Upper lobe of right lung (tissue), 1 donor: ENCODE measurements at regions not wholly inside any gene's neighbourhood (a gene's known extent, or its start where the extent isn't known, plus 50 kb on each side); places are given as distances from the start of the nearest gene placed in this dataset.
"Not testable (repeated sequence)": the region's sequence is repeated elsewhere in the genome, so short reads cannot be mapped to it uniquely, and the experiment has no call there.

Source experiments
- ATAC-seq: fragments of 200-7000 bp; cut with Tn5 transposase; one replicate; pipeline ENCODE4 v1.9.1; 2020; ENCODE audit warnings: mild to moderate bottlenecking, moderate library complexity
- DNase-seq: peaks from one replicate; pipeline ENCODE4 v3.0.0-alpha.2; 2020
- H3K27ac ChIP-seq: fragments of 200-600 bp; one replicate; pipeline ENCODE4 v1.8.0; 2022
- H3K27me3 ChIP-seq: fragments of 200-600 bp; one replicate; pipeline ENCODE4 v1.8.0; 2022; ENCODE audit warnings: mild to moderate bottlenecking
- H3K36me3 ChIP-seq: fragments of 200-600 bp; one replicate; pipeline ENCODE4 v1.8.0; 2022
- H3K4me1 ChIP-seq: fragments of 200-600 bp; one replicate; pipeline ENCODE4 v1.8.0; 2022
- H3K4me3 ChIP-seq: fragments of 200-600 bp; one replicate; pipeline ENCODE4 v1.8.0; 2022; ENCODE audit warnings: mild to moderate bottlenecking
- H3K9me3 ChIP-seq: fragments of 200-600 bp; one replicate; pipeline ENCODE4 v1.8.0; 2022
- intact Hi-C: fragments of 100-400 bp; cut with DNase I; formaldehyde crosslinking; loops from one replicate; pipeline ENCODE4 v1.11.0; 2022
- TF ChIP-seq, protein P1 (sequence below): fragments of 200-600 bp; IDR thresholded peaks from one replicate; pipeline ENCODE4 v1.8.0; 2022; ENCODE audit warnings: antibody characterized with exemption
- donor health status: DM: no; HTN: yes; CAD: no; lungs with severe emphysema.

DNA sequence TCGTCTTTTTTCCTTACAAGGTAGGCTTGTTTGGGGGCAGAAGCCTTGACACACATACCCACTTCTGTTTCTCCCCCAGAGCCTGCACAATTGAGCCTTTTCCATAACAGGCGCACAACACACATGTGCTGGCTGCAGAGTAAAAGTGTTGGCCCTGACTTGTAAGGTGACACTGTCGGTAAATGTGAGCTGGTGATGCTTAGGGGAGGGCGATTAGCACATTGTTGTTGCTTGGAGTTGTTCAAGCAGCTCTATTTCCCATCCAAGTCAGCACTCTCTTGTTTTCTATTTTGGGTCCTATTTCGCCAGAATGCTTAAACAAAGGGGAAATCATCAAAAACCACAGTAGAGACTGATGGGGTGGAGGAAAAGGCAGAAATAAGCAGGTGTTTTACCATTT, 51.9 kb upstream of the PTPRJ start:
- H3K27me3 ChIP-seq: no peaks in the 10 kb centered on the region
- no peaks in the 10 kb centered on the region for H3K9me3 ChIP-seq
- ATAC-seq (no peak), DNase-seq (no peak)
- H3K36me3 ChIP-seq: no peaks in the 10 kb centered on the region
- H3K4me1 ChIP-seq: peaks cover 4% of the 10 kb centered on the region
- intact Hi-C loops: no loop called here
- H3K4me3 ChIP-seq: no peak overlapping the region
- H3K27ac ChIP-seq: no peak overlapping the region
- TF ChIP-seq, protein P1, sequence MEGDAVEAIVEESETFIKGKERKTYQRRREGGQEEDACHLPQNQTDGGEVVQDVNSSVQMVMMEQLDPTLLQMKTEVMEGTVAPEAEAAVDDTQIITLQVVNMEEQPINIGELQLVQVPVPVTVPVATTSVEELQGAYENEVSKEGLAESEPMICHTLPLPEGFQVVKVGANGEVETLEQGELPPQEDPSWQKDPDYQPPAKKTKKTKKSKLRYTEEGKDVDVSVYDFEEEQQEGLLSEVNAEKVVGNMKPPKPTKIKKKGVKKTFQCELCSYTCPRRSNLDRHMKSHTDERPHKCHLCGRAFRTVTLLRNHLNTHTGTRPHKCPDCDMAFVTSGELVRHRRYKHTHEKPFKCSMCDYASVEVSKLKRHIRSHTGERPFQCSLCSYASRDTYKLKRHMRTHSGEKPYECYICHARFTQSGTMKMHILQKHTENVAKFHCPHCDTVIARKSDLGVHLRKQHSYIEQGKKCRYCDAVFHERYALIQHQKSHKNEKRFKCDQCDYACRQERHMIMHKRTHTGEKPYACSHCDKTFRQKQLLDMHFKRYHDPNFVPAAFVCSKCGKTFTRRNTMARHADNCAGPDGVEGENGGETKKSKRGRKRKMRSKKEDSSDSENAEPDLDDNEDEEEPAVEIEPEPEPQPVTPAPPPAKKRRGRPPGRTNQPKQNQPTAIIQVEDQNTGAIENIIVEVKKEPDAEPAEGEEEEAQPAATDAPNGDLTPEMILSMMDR: no peak

DNA sequence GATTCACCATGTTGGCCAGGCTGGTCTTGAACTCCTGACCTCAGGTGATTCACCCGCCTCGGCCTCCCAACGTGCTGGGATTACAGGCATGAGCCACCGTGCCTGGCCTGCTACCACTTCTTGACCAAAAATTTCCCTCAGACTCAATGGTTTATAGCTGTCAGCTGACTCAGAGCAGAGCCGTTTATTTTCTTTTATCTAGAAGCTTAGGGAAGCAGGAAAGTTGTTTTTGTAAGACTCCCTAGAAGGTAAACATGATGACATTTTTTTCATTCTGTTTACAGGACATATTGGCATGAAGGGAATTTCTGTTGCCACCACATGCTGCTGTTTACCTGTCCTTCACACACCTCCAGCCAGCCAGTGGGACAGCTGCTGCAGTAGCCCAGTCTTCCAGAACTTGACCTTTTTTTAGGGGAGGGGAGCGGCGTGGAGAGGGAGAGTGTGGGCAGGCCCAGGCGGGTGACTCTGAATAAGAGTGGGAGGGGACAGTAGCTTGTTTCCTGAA, 56.1 kb upstream of the PTPRJ start:
- no peaks in the 10 kb centered on the region for H3K9me3 ChIP-seq
- peak overlapping the region; percentile 43 for H3K27ac ChIP-seq
- peak; percentile 68 for DNase-seq
- H3K4me1 ChIP-seq: peaks cover 13% of the 10 kb centered on the region
- H3K36me3 ChIP-seq: no peaks in the 10 kb centered on the region
- peak; percentile 87 for ATAC-seq
- no peaks in the 10 kb centered on the region for H3K27me3 ChIP-seq
- TF ChIP-seq, protein P1: no peak
- intact Hi-C loops: no loop called here
- no peak overlapping the region for H3K4me3 ChIP-seq

GRCh38 chr11:47923667-47924066, 56.7 kb upstream of the PTPRJ start:
- Histone ChIP-seq H3K27ac (peak overlapping the region; percentile 43), H3K9me3 (no peaks in the 10 kb centered on the region), H3K27me3 (no peaks in the 10 kb centered on the region), H3K36me3 (no peaks in the 10 kb centered on the region), H3K4me3 (no peak overlapping the region), H3K4me1 (peaks cover 19% of the 10 kb centered on the region)
- TF ChIP-seq, protein P1: no peak
- intact Hi-C loops: no loop called here
- DNase-seq (no peak), ATAC-seq (peak; percentile 46)

DNA sequence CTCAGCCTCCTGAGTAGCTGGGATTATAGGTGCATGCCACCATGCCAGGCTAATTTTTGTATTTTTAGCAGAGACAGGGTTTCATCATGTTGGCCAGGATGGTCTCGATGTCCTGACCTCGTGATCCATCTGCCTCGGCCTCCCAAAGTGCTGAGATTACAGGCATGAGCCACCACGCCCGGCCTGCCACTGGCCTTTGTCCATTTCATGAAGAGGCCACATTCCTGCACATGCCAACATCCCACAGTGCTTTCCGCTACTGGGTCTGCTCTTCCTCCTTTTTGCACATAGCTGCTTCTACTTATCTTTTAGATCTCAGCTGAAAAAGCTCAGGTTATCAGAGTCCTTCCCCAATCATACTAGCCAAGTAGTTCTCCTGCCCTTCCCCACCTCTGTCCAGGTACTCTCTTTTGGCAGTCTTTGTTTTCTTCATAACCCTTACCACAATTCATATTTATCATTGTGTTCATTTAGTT, 59.2 kb upstream of the PTPRJ start:
- peaks cover 38% of the 10 kb centered on the region for H3K4me1 ChIP-seq
- not testable (repeated sequence) for ATAC-seq, DNase-seq

DNA sequence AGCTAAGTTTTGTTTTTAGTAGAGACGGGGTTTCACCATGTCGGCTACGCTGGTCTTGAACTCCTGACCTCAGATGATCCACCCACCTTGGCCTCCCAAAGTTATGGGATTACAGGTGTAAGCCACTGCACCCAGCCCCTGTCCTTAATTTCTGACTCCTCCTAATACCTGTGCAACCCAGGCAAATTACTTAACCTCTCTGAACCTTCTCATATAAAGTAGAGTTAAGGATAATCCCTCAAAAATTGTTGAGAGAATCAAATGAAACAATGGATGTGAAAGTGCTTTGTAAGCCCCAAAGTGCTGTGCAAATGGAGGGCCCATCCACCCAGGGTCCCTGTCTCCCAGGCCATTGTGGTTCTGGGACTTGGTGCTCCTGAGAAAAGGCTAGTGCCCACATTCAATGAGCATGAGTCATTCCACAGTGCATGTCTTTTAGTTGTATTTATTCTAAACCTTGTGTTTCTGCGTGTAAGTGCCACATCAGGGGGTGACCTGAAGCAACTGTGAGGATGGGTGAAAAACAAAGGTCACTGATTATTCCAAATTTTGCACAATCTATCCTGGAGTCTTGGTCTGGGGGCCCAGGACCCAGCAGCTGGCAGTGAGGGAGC, 61.4 kb upstream of the PTPRJ start:
- no peak for ATAC-seq
- intact Hi-C loops: no loop called here
- H3K27ac ChIP-seq: peak overlapping the region; percentile 87
- no peaks in the 10 kb centered on the region for H3K9me3 ChIP-seq
- H3K27me3 ChIP-seq: no peaks in the 10 kb centered on the region
- H3K36me3 ChIP-seq: no peaks in the 10 kb centered on the region
- peaks cover 52% of the 10 kb centered on the region for H3K4me1 ChIP-seq
- TF ChIP-seq, protein P1: no peak
- H3K4me3 ChIP-seq: no peak overlapping the region
- no peak for DNase-seq

More for the DNA sequence above, 59.2 kb upstream of the PTPRJ start:
- H3K9me3 ChIP-seq, H3K4me3 ChIP-seq, intact Hi-C loops, H3K27ac ChIP-seq, H3K36me3 ChIP-seq, H3K27me3 ChIP-seq: not testable (repeated sequence)

- no peaks in the 10 kb centered on the region for H3K9me3 ChIP-seq
- intact Hi-C loops: no loop called here
- peaks cover 49% of the 10 kb centered on the region for H3K4me1 ChIP-seq
- no peaks in the 10 kb centered on the region for H3K27me3 ChIP-seq
- DNase-seq: no peak
- peak overlapping the region; percentile 87 for H3K27ac ChIP-seq
- TF ChIP-seq, protein P1: no peak
- H3K36me3 ChIP-seq: no peaks in the 10 kb centered on the region
- no peak for ATAC-seq
- H3K4me3 ChIP-seq: peak overlapping the region; percentile 34
These were observed 62.0 kb upstream of the PTPRJ start for GRCh38 chr11:47918370-47918690.
